IPS DF 4.7 (cell line): ENCODE measurements at regions not wholly inside any gene's neighbourhood (a gene's known extent, or its start where the extent isn't known, plus 50 kb on each side); places are given as distances from the start of the nearest gene placed in this dataset.

Source experiments
- DNase-seq: peaks from one replicate; pipeline ENCODE4 v3.0.0-alpha.2; 2013; ENCODE audit warnings: low spot score; ENCODE audit errors: extremely low read depth

GRCh38 chr9:84173961-84174360 lies 166.6 kb downstream of the SLC28A3 start:
- no peak for DNase-seq

DNA sequence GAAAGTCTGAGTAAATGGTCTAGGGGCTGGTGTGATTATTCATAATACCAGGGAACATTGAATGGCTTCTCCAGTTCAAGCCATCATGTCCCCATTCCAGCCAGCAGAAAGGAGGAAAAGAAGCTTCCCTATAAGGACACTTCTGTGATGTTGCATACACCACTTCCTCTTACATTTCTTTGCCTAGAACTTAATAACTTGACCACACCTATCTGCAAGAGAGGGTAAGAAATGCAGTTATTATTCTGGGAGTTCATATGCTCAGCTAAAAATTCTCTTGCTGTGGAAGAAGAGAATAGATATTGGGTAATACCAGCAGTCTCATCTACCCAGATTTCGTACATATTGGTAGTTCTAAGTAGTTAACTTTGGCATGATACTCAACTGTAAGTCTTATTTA lies 166.1 kb downstream of the SLC28A3 start:
- DNase-seq, result no peak

DNA sequence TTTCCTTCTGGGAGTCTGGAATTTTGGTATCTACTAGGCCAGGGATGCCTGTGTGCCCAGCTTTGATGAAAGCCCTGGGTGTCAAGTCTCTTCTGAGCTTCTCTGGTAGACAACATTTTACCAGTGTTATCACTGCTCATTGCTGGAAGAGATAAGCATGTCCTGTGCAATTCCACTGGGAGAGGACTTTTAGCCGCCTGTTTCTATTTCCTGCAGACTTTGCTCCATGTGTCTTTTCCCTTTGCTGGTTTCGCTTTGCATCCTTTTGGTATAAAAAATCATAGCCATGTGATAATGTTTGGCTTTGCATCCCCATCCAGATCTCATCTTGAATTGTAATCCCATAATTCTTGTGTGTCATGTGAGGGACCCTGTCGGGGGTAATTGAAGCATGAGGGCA lies 163.2 kb downstream of the SLC28A3 start:
- DNase-seq, result no peak

DNA sequence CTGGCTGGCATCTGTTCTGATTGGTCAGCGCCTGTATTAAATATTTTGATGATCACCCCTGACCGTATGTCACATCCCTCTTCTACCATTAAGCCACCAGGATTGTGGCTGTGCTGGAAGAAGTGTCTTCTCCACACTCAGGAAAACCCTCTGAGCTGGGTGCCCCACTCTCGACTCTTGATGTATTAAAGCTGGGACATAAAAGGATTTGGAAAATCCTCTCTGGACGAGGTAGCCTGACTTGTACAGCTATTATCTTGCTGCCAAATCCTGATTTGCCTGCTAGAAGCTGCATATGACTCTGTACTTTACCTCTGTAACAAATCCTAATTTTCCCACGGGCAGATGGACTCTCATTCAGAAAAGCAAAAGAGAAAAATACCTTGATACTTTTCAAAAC lies 161.0 kb downstream of the SLC28A3 start:
- DNase-seq, result no peak

GRCh38 chr9:84187090-84187489 lies 153.5 kb downstream of the SLC28A3 start:
- DNase-seq, result no peak

DNA sequence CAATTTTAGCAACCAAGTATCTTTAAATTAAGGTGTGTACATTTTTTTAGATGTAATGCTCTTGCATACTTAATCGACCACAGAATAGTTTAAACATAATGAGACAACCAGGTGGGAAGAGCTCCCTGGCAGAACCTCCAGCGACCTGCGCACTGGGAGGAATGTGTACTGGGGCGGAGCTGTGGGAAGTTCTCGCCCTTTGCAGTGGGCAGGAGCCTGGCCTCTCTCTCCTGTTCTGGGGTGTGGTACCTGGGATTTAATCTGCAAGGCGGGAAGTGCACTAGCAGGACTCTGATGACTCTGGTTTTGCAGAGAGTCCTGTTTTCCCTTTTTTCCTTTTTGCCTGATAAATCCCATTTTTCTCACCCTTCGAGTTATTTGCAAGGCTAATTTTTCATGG lies 150.7 kb downstream of the SLC28A3 start:
- DNase-seq, result no peak

GRCh38 chr9:84190411-84190810 lies 150.1 kb downstream of the SLC28A3 start:
- no peak for DNase-seq

- no peak for DNase-seq
Observed at GRCh38 chr9:84206801-84207370, 133.7 kb downstream of the SLC28A3 start.

- DNase-seq, result no peak
Observed at GRCh38 chr9:84207491-84207951, 133.0 kb downstream of the SLC28A3 start.

GRCh38 chr9:84212246-84212645 lies 128.3 kb downstream of the SLC28A3 start:
- DNase-seq, result no peak

- no peak for DNase-seq
Observed at GRCh38 chr9:84212982-84213381, 127.6 kb downstream of the SLC28A3 start.

- DNase-seq, result no peak
Observed at GRCh38 chr9:84216151-84216550, 124.4 kb downstream of the SLC28A3 start.

- DNase-seq, result no peak
Observed at GRCh38 chr9:84218322-84218721, 122.2 kb downstream of the SLC28A3 start.

DNA sequence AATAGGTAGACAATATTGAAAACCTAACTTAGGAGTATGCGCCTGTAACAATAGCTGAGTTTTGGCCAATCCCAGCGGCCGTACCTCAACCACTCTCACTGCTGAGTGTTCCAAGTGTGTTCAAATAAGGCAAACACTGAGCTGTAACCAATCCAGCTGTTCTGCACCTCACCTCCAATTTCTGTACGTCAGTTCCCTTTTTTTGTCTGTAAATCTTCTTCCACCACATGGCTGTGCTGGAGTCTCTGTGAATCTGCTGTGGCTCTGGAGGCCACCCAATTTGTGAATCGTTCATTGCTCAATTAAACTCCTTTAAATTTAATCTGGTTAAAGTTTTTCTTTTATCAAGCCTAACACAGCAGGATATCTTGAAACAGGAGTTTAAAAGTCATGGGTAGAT lies 116.3 kb downstream of the SLC28A3 start:
- DNase-seq, result no peak
